ENCODE measurements at regions not wholly inside any gene's neighbourhood (a gene's known extent, or its start where the extent isn't known, plus 50 kb on each side); places are given as distances from the start of the nearest gene placed in this dataset.

DNA sequence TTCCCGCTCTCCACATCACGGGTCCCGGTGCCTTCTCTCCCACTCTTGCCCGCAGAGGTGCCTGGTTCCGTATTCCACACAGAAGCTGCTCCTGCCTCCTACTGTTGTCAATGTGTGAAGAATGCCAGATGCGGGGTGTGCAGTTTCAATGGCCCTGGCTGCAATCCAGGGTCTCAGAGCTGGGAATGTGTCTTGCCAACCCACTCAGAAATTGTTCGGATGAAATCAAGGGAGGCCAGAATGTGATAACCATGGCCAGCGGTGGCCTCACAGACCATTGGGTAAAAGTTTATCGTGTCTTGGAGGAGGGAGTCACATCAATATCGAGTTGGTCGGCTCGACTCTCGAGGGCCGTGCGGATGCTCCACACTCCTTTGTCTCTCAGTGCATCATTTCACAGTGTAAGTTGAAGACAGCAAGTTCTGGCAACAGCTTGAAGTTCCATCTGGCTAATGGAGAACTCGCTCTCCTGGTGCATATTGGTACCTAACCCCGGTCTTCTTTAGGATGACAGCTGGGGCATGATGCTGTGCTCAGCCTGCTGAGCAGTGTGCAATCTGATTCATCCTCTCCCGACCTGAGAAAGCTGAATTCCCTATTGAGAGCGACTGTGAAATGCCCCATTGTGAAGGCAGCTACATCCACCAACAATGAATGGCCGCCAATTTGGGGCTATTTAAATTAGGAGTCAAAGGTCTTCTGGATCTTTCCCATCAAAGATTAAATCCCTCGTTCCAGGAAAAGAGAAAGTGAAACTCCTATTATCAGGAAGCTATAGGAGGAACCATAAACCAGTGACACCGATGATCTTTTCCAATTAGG lies 389.0 kb downstream of the SOX11 start:
- no peaks in the 10 kb centered on the region for H3K36me3 ChIP-seq (ENCODE audit: control insufficient read depth in 1 of 2, insufficient read depth in 2 of 2, low read length in 2 of 2)
- H3K27ac ChIP-seq (ENCODE audit: low read depth, low read length), result no peak overlapping the region
- H3K4me3 ChIP-seq (ENCODE audit: low read depth in 1 of 2, low read length in 2 of 2), result peak overlapping the region in 1 of 2 donors; percentile 43

GRCh38 chr2:6081955-6082624 lies 389.9 kb downstream of the SOX11 start:
- H3K4me3 ChIP-seq (ENCODE audit: low read depth in 1 of 2, low read length in 2 of 2), result no peak overlapping the region
- H3K4me1 ChIP-seq (ENCODE audit: control insufficient read depth in 1 of 2, insufficient read depth in 2 of 2, low read length in 2 of 2), result peaks cover 9% of the 10 kb centered on the region in 2 donors
- no peak overlapping the region for H3K27ac ChIP-seq (ENCODE audit: low read depth, low read length)
- no peak overlapping the region for H3K9ac ChIP-seq (ENCODE audit: low read depth in 1 of 2, low read length in 2 of 2)
- H3K36me3 ChIP-seq (ENCODE audit: control insufficient read depth in 1 of 2, insufficient read depth in 2 of 2, low read length in 2 of 2), result no peaks in the 10 kb centered on the region
- H3K27me3 ChIP-seq (ENCODE audit: control insufficient read depth in 1 of 2, insufficient read depth in 2 of 2, low read length in 2 of 2), result no peaks in the 10 kb centered on the region
- no peaks in the 10 kb centered on the region for H3K9me3 ChIP-seq (ENCODE audit: control insufficient read depth in 1 of 2, low read length in 2 of 2)

More for the DNA sequence above, 389.0 kb downstream of the SOX11 start:
- Histone ChIP-seq H3K4me1 (ENCODE audit: control insufficient read depth in 1 of 2, insufficient read depth in 2 of 2, low read length in 2 of 2) (peaks cover 9% of the 10 kb centered on the region in 2 donors), H3K9ac (ENCODE audit: low read depth in 1 of 2, low read length in 2 of 2) (no peak overlapping the region), H3K9me3 (ENCODE audit: control insufficient read depth in 1 of 2, low read length in 2 of 2) (no peaks in the 10 kb centered on the region), H3K27me3 (ENCODE audit: control insufficient read depth in 1 of 2, insufficient read depth in 2 of 2, low read length in 2 of 2) (no peaks in the 10 kb centered on the region)

DNA sequence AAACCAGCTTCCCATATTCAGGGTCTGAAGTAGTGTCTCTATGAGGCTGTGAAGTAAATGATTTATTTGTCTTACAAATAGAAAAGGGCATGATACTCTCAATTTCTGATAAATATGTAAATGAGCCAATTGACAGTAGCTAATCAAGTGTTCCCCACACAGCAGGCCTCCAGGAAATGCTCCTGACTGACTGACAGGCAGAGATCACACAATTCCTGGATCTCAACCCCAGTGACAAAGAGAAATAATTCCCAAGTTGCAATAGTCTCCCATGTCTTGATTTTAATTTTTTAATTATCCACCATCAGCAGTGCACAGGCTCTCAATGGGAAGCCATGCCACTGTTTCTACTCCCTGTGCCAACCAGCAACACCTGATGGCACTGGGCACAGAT lies 390.4 kb downstream of the SOX11 start:
- Histone ChIP-seq H3K36me3 (ENCODE audit: control insufficient read depth in 1 of 2, insufficient read depth in 2 of 2, low read length in 2 of 2) (no peaks in the 10 kb centered on the region), H3K27ac (ENCODE audit: low read depth, low read length) (no peak overlapping the region), H3K27me3 (ENCODE audit: control insufficient read depth in 1 of 2, insufficient read depth in 2 of 2, low read length in 2 of 2) (no peaks in the 10 kb centered on the region), H3K9ac (ENCODE audit: low read depth in 1 of 2, low read length in 2 of 2) (no peak overlapping the region), H3K4me1 (ENCODE audit: control insufficient read depth in 1 of 2, insufficient read depth in 2 of 2, low read length in 2 of 2) (peaks cover 6 to 9% of the 10 kb centered on the region in 2 donors), H3K4me3 (ENCODE audit: low read depth in 1 of 2, low read length in 2 of 2) (no peak overlapping the region), H3K9me3 (ENCODE audit: control insufficient read depth in 1 of 2, low read length in 2 of 2) (no peaks in the 10 kb centered on the region)

DNA sequence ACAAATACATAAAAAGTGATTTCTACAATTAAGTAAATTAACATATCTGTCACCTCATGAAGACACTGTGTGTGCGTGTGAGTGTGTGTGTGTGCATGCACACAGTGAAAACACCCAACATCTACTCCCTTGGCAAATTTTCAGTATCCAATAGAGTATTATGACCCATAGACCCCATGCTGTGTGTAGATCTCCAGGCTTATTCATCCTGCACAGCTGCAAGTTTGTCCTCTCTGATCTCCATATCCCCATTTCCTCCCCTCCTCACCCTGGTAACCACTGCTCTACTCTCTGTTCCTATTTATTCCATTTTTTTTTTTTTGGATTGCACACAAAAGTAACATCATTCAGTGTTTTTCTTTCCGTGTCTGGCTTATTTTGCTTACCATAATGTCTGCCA lies 391.0 kb downstream of the SOX11 start:
- no peaks in the 10 kb centered on the region for H3K9me3 ChIP-seq (ENCODE audit: control insufficient read depth in 1 of 2, low read length in 2 of 2)
- H3K36me3 ChIP-seq (ENCODE audit: control insufficient read depth in 1 of 2, insufficient read depth in 2 of 2, low read length in 2 of 2), result no peaks in the 10 kb centered on the region
- no peak overlapping the region for H3K4me3 ChIP-seq (ENCODE audit: low read depth in 1 of 2, low read length in 2 of 2)
- H3K27me3 ChIP-seq (ENCODE audit: control insufficient read depth in 1 of 2, insufficient read depth in 2 of 2, low read length in 2 of 2), result no peaks in the 10 kb centered on the region
- peaks cover under 1 to 8% of the 10 kb centered on the region in 2 donors for H3K4me1 ChIP-seq (ENCODE audit: control insufficient read depth in 1 of 2, insufficient read depth in 2 of 2, low read length in 2 of 2)
- no peak overlapping the region for H3K27ac ChIP-seq (ENCODE audit: low read depth, low read length)
- no peak overlapping the region for H3K9ac ChIP-seq (ENCODE audit: low read depth in 1 of 2, low read length in 2 of 2)

DNA sequence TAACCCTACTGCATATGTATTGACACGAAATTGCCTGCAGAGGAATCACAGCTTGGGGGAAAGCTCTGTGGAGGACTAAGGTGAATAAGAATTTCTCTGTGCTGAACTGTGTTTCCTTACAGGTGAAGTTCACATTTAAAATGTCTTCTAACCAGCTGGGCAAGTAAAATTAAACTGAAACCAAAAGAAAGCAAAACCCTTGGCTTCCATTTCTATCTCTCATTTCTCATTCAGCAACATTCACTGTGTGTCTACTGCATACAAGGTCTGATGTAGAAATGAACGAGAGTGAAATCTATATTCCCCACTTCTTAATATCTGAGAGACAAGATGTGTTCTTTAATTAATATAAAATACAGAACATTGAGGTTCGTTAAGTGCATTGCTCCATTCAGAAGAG lies 397.3 kb downstream of the SOX11 start:
- no peaks in the 10 kb centered on the region for H3K9me3 ChIP-seq (ENCODE audit: control insufficient read depth in 1 of 2, low read length in 2 of 2)
- no peaks in the 10 kb centered on the region for H3K36me3 ChIP-seq (ENCODE audit: control insufficient read depth in 1 of 2, insufficient read depth in 2 of 2, low read length in 2 of 2)
- H3K27me3 ChIP-seq (ENCODE audit: control insufficient read depth in 1 of 2, insufficient read depth in 2 of 2, low read length in 2 of 2), result no peaks in the 10 kb centered on the region
- no peak overlapping the region for H3K27ac ChIP-seq (ENCODE audit: low read depth, low read length)
- H3K4me3 ChIP-seq (ENCODE audit: low read depth in 1 of 2, low read length in 2 of 2), result no peak overlapping the region
- no peak overlapping the region for H3K9ac ChIP-seq (ENCODE audit: low read depth in 1 of 2, low read length in 2 of 2)
- H3K4me1 ChIP-seq (ENCODE audit: control insufficient read depth in 1 of 2, insufficient read depth in 2 of 2, low read length in 2 of 2), result peaks cover 0 to 3% of the 10 kb centered on the region in 2 donors

GRCh38 chr2:6103372-6103771 lies 411.2 kb downstream of the SOX11 start:
- Histone ChIP-seq H3K27ac (ENCODE audit: low read depth, low read length) (no peak overlapping the region), H3K9ac (ENCODE audit: low read depth in 1 of 2, low read length in 2 of 2) (no peak overlapping the region), H3K27me3 (ENCODE audit: control insufficient read depth in 1 of 2, insufficient read depth in 2 of 2, low read length in 2 of 2) (no peaks in the 10 kb centered on the region), H3K4me3 (ENCODE audit: low read depth in 1 of 2, low read length in 2 of 2) (no peak overlapping the region), H3K4me1 (ENCODE audit: control insufficient read depth in 1 of 2, insufficient read depth in 2 of 2, low read length in 2 of 2) (peaks cover 0 to 4% of the 10 kb centered on the region in 2 donors), H3K9me3 (ENCODE audit: control insufficient read depth in 1 of 2, low read length in 2 of 2) (no peaks in the 10 kb centered on the region), H3K36me3 (ENCODE audit: control insufficient read depth in 1 of 2, insufficient read depth in 2 of 2, low read length in 2 of 2) (no peaks in the 10 kb centered on the region)

GRCh38 chr2:6103949-6104348 lies 411.8 kb downstream of the SOX11 start:
- no peaks in the 10 kb centered on the region for H3K27me3 ChIP-seq (ENCODE audit: control insufficient read depth in 1 of 2, insufficient read depth in 2 of 2, low read length in 2 of 2)
- no peaks in the 10 kb centered on the region for H3K36me3 ChIP-seq (ENCODE audit: control insufficient read depth in 1 of 2, insufficient read depth in 2 of 2, low read length in 2 of 2)
- no peaks in the 10 kb centered on the region for H3K9me3 ChIP-seq (ENCODE audit: control insufficient read depth in 1 of 2, low read length in 2 of 2)
- H3K9ac ChIP-seq (ENCODE audit: low read depth in 1 of 2, low read length in 2 of 2), result no peak overlapping the region
- no peak overlapping the region for H3K27ac ChIP-seq (ENCODE audit: low read depth, low read length)
- H3K4me1 ChIP-seq (ENCODE audit: control insufficient read depth in 1 of 2, insufficient read depth in 2 of 2, low read length in 2 of 2), result peaks cover 0 to 4% of the 10 kb centered on the region in 2 donors
- no peak overlapping the region for H3K4me3 ChIP-seq (ENCODE audit: low read depth in 1 of 2, low read length in 2 of 2)

- Histone ChIP-seq H3K27me3 (ENCODE audit: control insufficient read depth in 1 of 2, insufficient read depth in 2 of 2, low read length in 2 of 2) (no peaks in the 10 kb centered on the region), H3K4me3 (ENCODE audit: low read depth in 1 of 2, low read length in 2 of 2) (no peak overlapping the region), H3K9ac (ENCODE audit: low read depth in 1 of 2, low read length in 2 of 2) (no peak overlapping the region), H3K4me1 (ENCODE audit: control insufficient read depth in 1 of 2, insufficient read depth in 2 of 2, low read length in 2 of 2) (peaks cover 0 to 4% of the 10 kb centered on the region in 2 donors), H3K27ac (ENCODE audit: low read depth, low read length) (no peak overlapping the region), H3K9me3 (ENCODE audit: control insufficient read depth in 1 of 2, low read length in 2 of 2) (no peaks in the 10 kb centered on the region), H3K36me3 (ENCODE audit: control insufficient read depth in 1 of 2, insufficient read depth in 2 of 2, low read length in 2 of 2) (no peaks in the 10 kb centered on the region)
These were observed 415.1 kb downstream of the SOX11 start for GRCh38 chr2:6107290-6107689.

- H3K36me3 ChIP-seq (ENCODE audit: control insufficient read depth in 1 of 2, insufficient read depth in 2 of 2, low read length in 2 of 2), result no peaks in the 10 kb centered on the region
- H3K4me1 ChIP-seq (ENCODE audit: control insufficient read depth in 1 of 2, insufficient read depth in 2 of 2, low read length in 2 of 2), result no peaks in the 10 kb centered on the region
- H3K9me3 ChIP-seq (ENCODE audit: control insufficient read depth in 1 of 2, low read length in 2 of 2), result no peaks in the 10 kb centered on the region
- no peak overlapping the region for H3K4me3 ChIP-seq (ENCODE audit: low read depth in 1 of 2, low read length in 2 of 2)
- no peaks in the 10 kb centered on the region for H3K27me3 ChIP-seq (ENCODE audit: control insufficient read depth in 1 of 2, insufficient read depth in 2 of 2, low read length in 2 of 2)
- no peak overlapping the region for H3K27ac ChIP-seq (ENCODE audit: low read depth, low read length)
- no peak overlapping the region for H3K9ac ChIP-seq (ENCODE audit: low read depth in 1 of 2, low read length in 2 of 2)
These were observed 417.6 kb downstream of the SOX11 start for GRCh38 chr2:6109831-6110230.

GRCh38 chr2:6111781-6112261 lies 419.6 kb downstream of the SOX11 start:
- Histone ChIP-seq H3K4me3 (ENCODE audit: low read depth in 1 of 2, low read length in 2 of 2) (no peak overlapping the region), H3K4me1 (ENCODE audit: control insufficient read depth in 1 of 2, insufficient read depth in 2 of 2, low read length in 2 of 2) (no peaks in the 10 kb centered on the region), H3K27ac (ENCODE audit: low read depth, low read length) (no peak overlapping the region), H3K9me3 (ENCODE audit: control insufficient read depth in 1 of 2, low read length in 2 of 2) (no peaks in the 10 kb centered on the region), H3K9ac (ENCODE audit: low read depth in 1 of 2, low read length in 2 of 2) (no peak overlapping the region), H3K27me3 (ENCODE audit: control insufficient read depth in 1 of 2, insufficient read depth in 2 of 2, low read length in 2 of 2) (no peaks in the 10 kb centered on the region), H3K36me3 (ENCODE audit: control insufficient read depth in 1 of 2, insufficient read depth in 2 of 2, low read length in 2 of 2) (no peaks in the 10 kb centered on the region)

All from duodenal mucosa (tissue), 2 donors.